Esophagus muscularis mucosa (tissue), 4 donors: ENCODE measurements at regions not wholly inside any gene's neighbourhood (a gene's known extent, or its start where the extent isn't known, plus 50 kb on each side); places are given as distances from the start of the nearest gene placed in this dataset.

Experiments
- DNase-seq: peaks from one replicate; pipeline ENCODE4 v3.0.0-alpha.2; 2017; ENCODE audit errors: extremely low spot score
- H3K27ac ChIP-seq, 4 donors: fragments of 200-600 bp; sonication (generic); replicated peaks in 1 of 4; 1 replicate in 3 of 4; 2 replicates in 1 of 4; pipeline ENCODE4 v1.5.1; 2016 to 2019; ENCODE audit warnings: mild to moderate bottlenecking in 1 of 4
- H3K27me3 ChIP-seq, 4 donors: fragments of 200-600 bp; sonication (generic); one replicate each; pipeline versions ENCODE4 v1.5.1 to v1.6.0; 2016 to 2019
- H3K36me3 ChIP-seq, 4 donors: fragments of 200-600 bp; sonication (generic); one replicate each; pipeline ENCODE4 v1.5.1; 2016 to 2019
- H3K4me1 ChIP-seq, 4 donors: fragments of 200-600 bp; sonication (generic); one replicate each; pipeline ENCODE4 v1.5.1; 2016 to 2019
- H3K4me3 ChIP-seq, 4 donors: fragments of 200-600 bp; sonication (generic); 1 replicate in 2 of 4; 2 replicates in 2 of 4; pipeline ENCODE4 v1.5.1; 2016 to 2019; ENCODE audit warnings: mild to moderate bottlenecking in 4 of 4, moderate library complexity in 1 of 4
- H3K9me3 ChIP-seq, 4 donors: fragments of 200-600 bp; sonication (generic); 1 replicate in 3 of 4; 2 replicates in 1 of 4; pipeline ENCODE4 v1.5.1; 2016 to 2019
- CTCF ChIP-seq, 3 experiments: fragments of 200-600 bp in 2 of 3; fragments of 450-650 bp in 1 of 3; sonication (generic) in 2 of 3; IDR thresholded peaks; one replicate each; pipeline ENCODE4 v1.5.1; 2017 to 2019; ENCODE audit warnings: antibody characterized with exemption in 3 of 3, mild to moderate bottlenecking in 2 of 3, moderate library complexity in 1 of 3
- EP300 ChIP-seq: sonication (generic); formaldehyde crosslinking; IDR thresholded peaks from one replicate; pipeline ENCODE4 v1.6.1; 2017; ENCODE audit warnings: antibody characterized with exemption
- POLR2A ChIP-seq: fragments of 450-650 bp; IDR thresholded peaks from one replicate; pipeline ENCODE4 v1.6.1; 2017; ENCODE audit warnings: antibody characterized with exemption, moderate library complexity, mild to moderate bottlenecking, low read depth
- POLR2AphosphoS5 ChIP-seq, 2 donors: sonication (generic); formaldehyde crosslinking; IDR thresholded peaks; one replicate each; pipeline ENCODE4 v1.6.1; 2017; ENCODE audit warnings: antibody characterized with exemption in 2 of 2
- WGBS: methylation state at CpG from one replicate; pipeline ENCODE4 v1.1.5; 2018; 5-methylcytosine and 5-hydroxymethylcytosine counted together
- intact Hi-C: fragments of 100-400 bp; cut with DNase I; formaldehyde crosslinking; loops from one replicate; pipeline ENCODE4 v1.15.1; 2023

- Histone ChIP-seq H3K27me3 (no peaks in the 10 kb centered on the region), H3K4me3 (no peak overlapping the region), H3K36me3 (no peaks in the 10 kb centered on the region), H3K27ac (no peak overlapping the region), H3K4me1 (no peaks in the 10 kb centered on the region), H3K9me3 (no peaks in the 10 kb centered on the region)
- no peak for DNase-seq
- TF ChIP-seq POLR2AphosphoS5 (IDR thresholded peaks at IDR 0.05) = no peak
- no peak for TF ChIP-seq POLR2A
- no peak for TF ChIP-seq EP300
- no peak for TF ChIP-seq CTCF (IDR thresholded peaks at IDR 0.05)
- intact Hi-C loops = no loop called here
- WGBS = 25% methylated on average over 1 of the region's 1 CpG
Observed at GRCh38 chr5:130974021-130974683, 190.9 kb downstream of the HINT1 start.

- intact Hi-C loops = no loop called here
Observed at GRCh38 chr5:130966990-130967525, 198.0 kb downstream of the HINT1 start.

GRCh38 chr5:130965920-130966319 lies 199.1 kb downstream of the HINT1 start:
- intact Hi-C loops = no loop called here
- 87% methylated on average over 1 of the region's 1 CpG for WGBS

More at GRCh38 chr5:130966990-130967525, 198.0 kb downstream of the HINT1 start:
- Histone ChIP-seq H3K4me3 (no peak overlapping the region), H3K36me3 (no peaks in the 10 kb centered on the region), H3K4me1 (no peaks in the 10 kb centered on the region), H3K9me3 (no peaks in the 10 kb centered on the region), H3K27me3 (no peaks in the 10 kb centered on the region), H3K27ac (no peak overlapping the region)
- 72% methylated on average over 1 of the region's 1 CpG for WGBS
- DNase-seq = no peak
- no peak for TF ChIP-seq CTCF (IDR thresholded peaks at IDR 0.05)

GRCh38 chr5:130965360-130965759 lies 199.7 kb downstream of the HINT1 start:
- H3K27ac ChIP-seq = no peak overlapping the region
- no peaks in the 10 kb centered on the region for H3K36me3 ChIP-seq
- H3K4me3 ChIP-seq = no peak overlapping the region
- intact Hi-C loops = no loop called here
- 83% methylated on average over 4 of the region's 4 CpGs for WGBS
- H3K4me1 ChIP-seq = no peaks in the 10 kb centered on the region
- DNase-seq = no peak
- no peaks in the 10 kb centered on the region for H3K9me3 ChIP-seq
- TF ChIP-seq POLR2AphosphoS5 (IDR thresholded peaks at IDR 0.05) (no peak), POLR2A (no peak), EP300 (no peak), CTCF (IDR thresholded peaks at IDR 0.05) (no peak)
- H3K27me3 ChIP-seq = no peaks in the 10 kb centered on the region

More at GRCh38 chr5:130965920-130966319, 199.1 kb downstream of the HINT1 start:
- H3K27ac ChIP-seq = no peak overlapping the region
- H3K36me3 ChIP-seq = no peaks in the 10 kb centered on the region
- H3K4me1 ChIP-seq = no peaks in the 10 kb centered on the region
- TF ChIP-seq POLR2AphosphoS5 (IDR thresholded peaks at IDR 0.05) (no peak), EP300 (no peak), CTCF (IDR thresholded peaks at IDR 0.05) (no peak), POLR2A (no peak)
- no peak for DNase-seq
- no peak overlapping the region for H3K4me3 ChIP-seq
- no peaks in the 10 kb centered on the region for H3K27me3 ChIP-seq
- no peaks in the 10 kb centered on the region for H3K9me3 ChIP-seq
